ENCODE measurements at regions not wholly inside any gene's neighbourhood (a gene's known extent, or its start where the extent isn't known, plus 50 kb on each side); places are given as distances from the start of the nearest gene placed in this dataset.
"Not testable (repeated sequence)": the region's sequence is repeated elsewhere in the genome, so short reads cannot be mapped to it uniquely, and the experiment has no call there.

DNA sequence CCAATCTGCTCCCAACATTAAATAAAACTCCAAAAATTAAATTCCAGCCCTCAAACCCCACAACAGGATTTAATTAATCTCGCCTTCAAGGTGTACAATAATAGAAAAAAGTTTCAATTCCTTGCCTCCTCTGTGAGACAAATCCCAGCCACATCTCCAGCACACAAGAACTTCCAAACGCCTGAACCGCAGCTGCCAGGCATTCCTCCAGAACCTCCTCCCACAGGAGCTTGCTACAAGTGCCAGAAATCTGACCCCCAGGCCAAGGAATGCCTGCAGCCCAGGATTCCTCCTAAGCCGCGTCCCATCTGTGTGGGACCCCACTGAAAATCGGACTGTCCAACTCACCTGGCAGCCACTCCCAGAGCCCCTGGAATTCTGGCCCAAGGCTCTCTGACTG is 94.5 kb upstream of the RAB4A start:
- Histone ChIP-seq H3K4me1 (peaks cover 9 to 28% of the 10 kb centered on the region in 2 donors), H3K27ac (peak overlapping the region in 2 of 3 donors; percentile 23 to 30)
- intact Hi-C loops (cut with DNase I); H3K4me3 ChIP-seq (replicated peaks in 1 of 3); H3K9me3 ChIP-seq; H3K27me3 ChIP-seq; H3K36me3 ChIP-seq: not testable (repeated sequence)
- WGBS, 2 donors = 58 to 62% methylated on average over 6 of the region's 6 CpGs
- peak; percentile 30 to 57 for DNase-seq

DNA sequence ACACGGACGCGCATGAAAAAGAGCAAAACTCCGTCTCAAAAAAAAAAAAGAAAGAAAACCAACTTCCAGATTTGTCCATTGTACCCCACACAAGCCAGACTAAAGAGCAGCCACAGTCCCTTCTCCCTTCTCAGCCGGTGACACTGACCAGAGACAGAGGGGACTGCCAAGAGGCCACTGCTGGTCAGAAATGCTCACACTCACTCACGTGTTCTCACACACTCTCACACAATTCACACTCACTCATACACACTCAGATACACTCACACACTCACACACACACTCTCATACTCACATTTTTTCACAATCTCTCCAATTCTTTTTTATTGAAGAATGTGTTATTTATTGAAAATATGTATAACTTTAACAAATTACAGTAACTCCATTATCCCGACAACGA is 90.8 kb upstream of the RAB4A start:
- Histone ChIP-seq H3K27ac (peak overlapping the region; percentile 28 to 95 (median 83)), H3K9me3 (no peaks in the 10 kb centered on the region), H3K4me3 (replicated peaks in 1 of 3) (no peak overlapping the region), H3K4me1 (peaks cover 27 to 49% of the 10 kb centered on the region in 2 donors), H3K27me3 (no peaks in the 10 kb centered on the region), H3K36me3 (no peaks in the 10 kb centered on the region)
- TF ChIP-seq POLR2A (IDR thresholded peaks at IDR 0.05) = no peak
- TF ChIP-seq, protein P1, sequence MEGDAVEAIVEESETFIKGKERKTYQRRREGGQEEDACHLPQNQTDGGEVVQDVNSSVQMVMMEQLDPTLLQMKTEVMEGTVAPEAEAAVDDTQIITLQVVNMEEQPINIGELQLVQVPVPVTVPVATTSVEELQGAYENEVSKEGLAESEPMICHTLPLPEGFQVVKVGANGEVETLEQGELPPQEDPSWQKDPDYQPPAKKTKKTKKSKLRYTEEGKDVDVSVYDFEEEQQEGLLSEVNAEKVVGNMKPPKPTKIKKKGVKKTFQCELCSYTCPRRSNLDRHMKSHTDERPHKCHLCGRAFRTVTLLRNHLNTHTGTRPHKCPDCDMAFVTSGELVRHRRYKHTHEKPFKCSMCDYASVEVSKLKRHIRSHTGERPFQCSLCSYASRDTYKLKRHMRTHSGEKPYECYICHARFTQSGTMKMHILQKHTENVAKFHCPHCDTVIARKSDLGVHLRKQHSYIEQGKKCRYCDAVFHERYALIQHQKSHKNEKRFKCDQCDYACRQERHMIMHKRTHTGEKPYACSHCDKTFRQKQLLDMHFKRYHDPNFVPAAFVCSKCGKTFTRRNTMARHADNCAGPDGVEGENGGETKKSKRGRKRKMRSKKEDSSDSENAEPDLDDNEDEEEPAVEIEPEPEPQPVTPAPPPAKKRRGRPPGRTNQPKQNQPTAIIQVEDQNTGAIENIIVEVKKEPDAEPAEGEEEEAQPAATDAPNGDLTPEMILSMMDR (IDR thresholded peaks at IDR 0.05) = no peak
- 80 to 89% methylated on average over 8 of the region's 8 CpGs for WGBS, 2 donors
- DNase-seq = no peak
- intact Hi-C loops (cut with DNase I) = no loop called here

DNA sequence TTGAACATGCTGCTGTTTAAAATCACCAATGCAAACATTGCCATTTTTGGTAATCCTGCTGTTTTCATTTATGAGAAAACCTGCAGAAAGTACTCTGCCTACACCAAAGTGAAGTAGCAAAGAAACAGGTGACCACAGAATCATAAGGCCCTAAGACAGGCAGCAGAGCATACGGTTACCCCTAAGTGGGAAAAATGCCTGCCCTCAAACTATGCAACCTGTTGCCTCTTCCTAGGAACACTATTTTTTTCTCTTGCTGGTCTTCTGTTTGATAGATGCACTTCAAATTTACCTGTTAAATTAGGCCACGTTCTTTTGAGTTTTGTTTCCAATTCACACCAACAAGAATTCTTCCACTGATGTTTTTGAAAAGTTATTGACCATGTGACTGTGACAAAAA is 89.5 kb upstream of the RAB4A start:
- no peaks in the 10 kb centered on the region for H3K36me3 ChIP-seq
- no peak overlapping the region for H3K4me3 ChIP-seq (replicated peaks in 1 of 3)
- no peaks in the 10 kb centered on the region for H3K27me3 ChIP-seq
- WGBS, 2 donors = 79 to 87% methylated on average over 2 of the region's 2 CpGs
- peak in 1 of 2 donors; percentile 43 for TF ChIP-seq POLR2A (IDR thresholded peaks at IDR 0.05)
- TF ChIP-seq, protein P1 (IDR thresholded peaks at IDR 0.05) = no peak
- H3K9me3 ChIP-seq = no peaks in the 10 kb centered on the region
- DNase-seq = no peak
- peak overlapping the region; percentile 28 to 95 (median 83) for H3K27ac ChIP-seq
- peaks cover 25 to 44% of the 10 kb centered on the region in 2 donors for H3K4me1 ChIP-seq
- intact Hi-C loops (cut with DNase I) = no loop called here

DNA sequence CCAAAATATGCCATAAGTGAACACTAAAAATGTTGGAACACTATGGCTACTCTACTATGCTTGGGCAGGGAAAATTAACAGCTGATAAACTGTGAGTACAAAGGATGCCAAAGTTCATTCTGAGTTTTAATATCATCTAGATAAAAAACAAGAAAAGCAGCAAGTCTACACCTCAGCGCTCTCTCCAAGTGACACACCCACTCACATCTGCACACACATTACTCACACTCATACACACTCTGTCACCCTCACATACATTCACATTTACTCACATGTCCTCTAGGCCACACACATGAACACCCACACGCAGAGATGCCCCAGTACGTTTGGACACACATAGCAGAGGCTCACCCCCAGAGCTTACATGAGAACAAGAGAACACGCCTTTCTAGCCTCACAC is 87.3 kb upstream of the RAB4A start:
- 79 to 95% methylated on average over 4 of the region's 4 CpGs for WGBS, 2 donors
- no peak for TF ChIP-seq POLR2A (IDR thresholded peaks at IDR 0.05)
- TF ChIP-seq, protein P1 (IDR thresholded peaks at IDR 0.05) = no peak
- no peak for DNase-seq

DNA sequence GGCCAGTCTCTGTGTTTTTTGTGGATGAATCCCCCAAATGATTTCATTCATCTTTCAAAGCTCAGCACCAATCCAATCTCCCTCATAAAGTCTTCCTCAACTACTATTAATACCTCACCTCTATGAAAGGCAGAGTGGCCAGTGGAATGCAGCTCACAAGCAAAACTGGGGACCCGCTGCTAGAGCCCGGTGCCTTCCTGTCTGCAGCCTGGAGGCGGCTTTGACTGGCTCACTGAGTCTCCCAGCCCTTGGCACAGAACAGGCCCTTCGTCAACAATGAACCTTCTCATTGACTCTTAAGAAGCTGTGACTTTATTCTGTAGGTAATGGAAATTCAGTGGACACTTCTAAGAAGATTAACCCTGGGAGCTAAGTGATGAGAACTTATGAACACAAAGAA is 86.8 kb upstream of the RAB4A start:
- peak; percentile 88 to 93 for DNase-seq
- Histone ChIP-seq H3K27ac (peak overlapping the region; percentile 68 to 95 (median 83)), H3K9me3 (no peaks in the 10 kb centered on the region), H3K4me1 (peaks cover 23 to 42% of the 10 kb centered on the region in 2 donors), H3K27me3 (no peaks in the 10 kb centered on the region), H3K4me3 (replicated peaks in 1 of 3) (no peak overlapping the region), H3K36me3 (no peaks in the 10 kb centered on the region)
- TF ChIP-seq, protein P1 (IDR thresholded peaks at IDR 0.05) = peak in 2 of 6 experiments; percentile 18 to 25
- peak in 1 of 2 donors; percentile 83 for TF ChIP-seq POLR2A (IDR thresholded peaks at IDR 0.05)
- intact Hi-C loops (cut with DNase I) = no loop called here
- 36 to 62% methylated on average over 4 of the region's 4 CpGs for whole genome bisulfite sequencing, 2 donors

More for the DNA sequence above, 87.3 kb upstream of the RAB4A start:
- Histone ChIP-seq H3K36me3 (no peaks in the 10 kb centered on the region), H3K27me3 (no peaks in the 10 kb centered on the region), H3K4me3 (replicated peaks in 1 of 3) (no peak overlapping the region), H3K4me1 (peaks cover 23 to 42% of the 10 kb centered on the region in 2 donors), H3K9me3 (no peaks in the 10 kb centered on the region), H3K27ac (peak overlapping the region; percentile 58 to 95 (median 83))
- intact Hi-C loops (cut with DNase I) = no loop called here

DNA sequence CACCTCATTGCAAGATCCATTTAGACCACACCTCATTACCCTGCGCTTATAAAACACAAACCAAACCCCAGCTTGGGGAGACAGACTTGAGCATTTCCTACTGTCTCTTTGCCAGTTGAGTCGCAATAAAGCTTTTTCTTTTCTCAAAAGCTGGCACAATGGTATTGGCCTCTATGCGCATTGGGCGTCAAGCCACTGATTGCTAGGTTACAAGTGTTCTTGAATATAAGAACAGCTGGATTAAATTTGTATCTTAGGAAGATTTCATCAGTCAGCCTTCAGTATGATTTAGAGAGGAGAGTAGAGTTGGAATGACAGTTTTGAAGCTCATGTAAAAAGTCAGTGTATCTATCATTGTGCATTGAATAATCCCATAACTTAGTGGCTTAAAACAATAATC is 84.9 kb upstream of the RAB4A start:
- peaks cover 23 to 34% of the 10 kb centered on the region in 2 donors for H3K4me1 ChIP-seq
- intact Hi-C loops (cut with DNase I) = no loop called here
- no peak for DNase-seq
- H3K27ac ChIP-seq = peak overlapping the region in 1 of 3 donors; percentile 14
- TF ChIP-seq, protein P1 (IDR thresholded peaks at IDR 0.05) = no peak
- no peak for TF ChIP-seq POLR2A (IDR thresholded peaks at IDR 0.05)
- no peak overlapping the region for H3K4me3 ChIP-seq (replicated peaks in 1 of 3)
- H3K27me3 ChIP-seq = no peaks in the 10 kb centered on the region
- WGBS, 2 donors = 94% methylated on average over 4 of the region's 4 CpGs
- no peaks in the 10 kb centered on the region for H3K36me3 ChIP-seq
- H3K9me3 ChIP-seq = no peaks in the 10 kb centered on the region
